ENCODE measurements at regions not wholly inside any gene's neighbourhood (a gene's known extent, or its start where the extent isn't known, plus 50 kb on each side); places are given as distances from the start of the nearest gene placed in this dataset.
"Not testable (repeated sequence)": the region's sequence is repeated elsewhere in the genome, so short reads cannot be mapped to it uniquely, and the experiment has no call there.

- no peak for DNase-seq
Observed at GRCh38 chr6:140284871-140285270, 910.4 kb upstream of the CITED2 start.

- DNase-seq: no peak
Observed at GRCh38 chr6:140283197-140283596, 908.7 kb upstream of the CITED2 start.

DNA sequence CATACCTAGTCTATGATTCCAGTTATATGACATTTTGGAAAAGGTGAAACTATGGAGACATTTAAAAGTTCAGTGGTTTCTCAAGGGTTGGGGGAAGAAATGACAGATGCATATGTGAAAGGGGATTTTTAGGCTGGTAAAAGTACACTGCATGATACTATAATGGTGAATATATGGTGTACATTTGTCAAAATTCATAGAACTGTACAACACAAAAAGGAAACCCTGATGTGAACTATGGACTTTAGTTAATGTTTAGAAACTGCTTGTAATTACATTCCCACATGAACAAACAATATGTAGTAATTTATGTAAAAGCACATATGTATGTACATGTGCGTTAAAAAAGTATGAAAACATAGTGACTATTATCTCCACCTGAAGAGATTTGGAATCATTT, 907.3 kb upstream of the CITED2 start:
- no peak for DNase-seq

DNA sequence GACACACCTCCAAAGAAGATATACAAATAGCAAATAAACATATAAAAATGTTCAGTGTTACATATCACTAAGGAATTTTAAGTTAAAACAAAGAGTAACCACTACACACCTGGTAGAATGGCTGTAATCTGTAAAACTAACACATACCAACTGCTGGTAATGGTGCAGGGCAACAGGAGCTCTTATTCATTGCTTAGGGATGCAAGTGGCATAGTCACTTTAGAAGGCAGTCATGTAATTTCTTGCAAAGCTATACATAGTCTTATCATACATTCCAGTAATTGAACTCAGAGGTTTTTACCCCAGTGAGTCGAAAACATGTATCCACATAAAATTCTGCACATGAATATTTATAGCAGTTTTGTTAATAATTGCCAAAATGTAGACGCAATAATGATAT, 906.8 kb upstream of the CITED2 start:
- DNase-seq: no peak

DNA sequence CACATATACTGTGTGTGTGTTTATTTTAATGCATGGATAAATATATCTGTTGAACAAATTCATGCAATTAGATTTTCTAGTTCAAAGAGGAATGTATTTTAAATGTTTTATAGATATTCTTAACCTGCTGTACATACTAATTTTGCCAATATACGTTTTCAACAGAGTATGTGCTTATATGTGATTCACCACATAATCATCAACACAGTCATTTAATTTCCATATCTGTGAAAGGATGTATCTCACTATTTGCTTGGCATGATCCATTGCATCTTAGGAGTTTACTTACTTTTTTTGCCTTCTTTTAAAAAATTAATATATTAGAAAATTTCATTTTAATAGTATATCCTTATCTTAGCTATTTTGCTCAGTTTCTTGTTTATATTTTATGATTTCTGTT, 902.3 kb upstream of the CITED2 start:
- DNase-seq: no peak

DNA sequence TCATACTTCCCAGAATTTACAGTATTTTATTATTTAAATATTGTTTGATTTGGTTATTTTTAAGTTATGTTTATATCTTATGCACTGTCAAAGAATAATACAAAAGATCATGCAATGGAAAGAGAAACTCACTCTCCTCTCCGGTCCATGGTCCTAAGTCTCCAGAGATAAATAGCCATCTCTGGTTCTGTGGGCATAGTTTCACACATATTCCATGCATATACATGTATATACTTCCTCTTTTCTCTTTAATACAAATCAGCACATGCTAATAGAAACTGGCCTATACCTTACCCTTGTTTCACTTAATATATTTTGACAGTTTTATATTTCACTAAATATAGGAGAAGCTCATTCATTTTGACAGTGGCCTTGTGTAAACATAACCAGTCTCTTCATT, 901.7 kb upstream of the CITED2 start:
- DNase-seq: no peak

GRCh38 chr6:140275725-140276124, 901.3 kb upstream of the CITED2 start:
- DNase-seq: no peak

- no peak for DNase-seq
Observed at GRCh38 chr6:140274548-140274947, 900.1 kb upstream of the CITED2 start.

DNA sequence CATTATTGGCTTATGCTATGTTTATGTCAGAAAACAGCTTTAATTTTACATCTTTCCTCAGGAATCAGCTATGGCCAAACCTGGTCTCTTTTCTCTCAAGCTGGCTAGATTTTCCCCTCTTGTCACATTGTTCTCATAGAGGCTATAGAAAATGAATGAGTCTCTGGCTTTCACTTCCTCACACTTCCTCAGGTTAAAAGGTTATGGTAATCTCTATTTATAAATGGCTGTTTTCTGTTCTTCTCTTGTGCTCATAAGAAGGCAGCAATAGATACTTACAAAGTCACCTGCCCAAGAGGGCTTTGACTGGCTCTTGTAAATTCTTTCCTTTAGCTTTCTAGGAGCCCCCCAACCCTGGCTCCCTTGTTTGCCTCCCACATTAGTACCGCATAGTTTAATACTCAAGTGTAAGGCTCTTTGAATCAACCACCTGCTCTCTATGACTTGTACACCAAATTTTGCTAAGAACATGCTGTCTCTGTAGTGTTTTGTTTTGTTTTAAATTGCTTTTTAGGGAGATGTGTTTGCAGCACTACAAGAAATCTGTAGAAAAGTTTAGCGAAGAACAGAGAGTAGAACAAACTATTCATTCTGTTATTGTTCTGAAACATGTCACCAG, 897.4 kb upstream of the CITED2 start:
- no peak for DNase-seq

DNA sequence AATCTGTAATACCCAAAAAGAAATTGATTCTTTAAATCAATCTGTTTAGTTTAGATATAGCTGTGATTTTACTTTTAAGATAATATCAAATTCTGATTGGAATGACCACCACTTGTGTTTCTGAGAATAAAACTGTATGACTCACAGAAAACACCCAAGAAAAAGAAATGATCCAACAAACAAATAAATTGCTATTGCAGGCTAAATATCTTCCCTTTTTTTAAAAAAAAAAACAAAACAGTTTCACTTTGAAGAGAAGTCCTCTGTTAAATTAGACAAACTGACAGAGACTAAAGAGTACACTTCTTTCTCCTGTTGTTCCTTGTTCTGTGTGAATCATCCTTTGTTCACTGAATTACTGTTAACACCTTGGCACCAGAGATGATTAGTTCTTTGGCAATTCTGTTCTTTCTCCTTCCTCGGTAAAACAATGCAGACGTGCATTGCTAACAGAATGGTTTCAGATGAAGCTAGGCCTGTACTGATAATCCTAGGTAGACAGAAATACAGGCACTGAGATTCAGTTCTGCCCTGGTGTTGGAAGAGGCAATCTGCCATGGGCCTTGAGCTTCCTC, 895.2 kb upstream of the CITED2 start:
- no peak for DNase-seq

- no peak for DNase-seq
Observed at GRCh38 chr6:140264431-140264830, 890.0 kb upstream of the CITED2 start.

- not testable (repeated sequence) for DNase-seq
Observed at GRCh38 chr6:140258302-140258701, 883.9 kb upstream of the CITED2 start.

- DNase-seq: no peak
Observed at GRCh38 chr6:140256248-140256647, 881.8 kb upstream of the CITED2 start.

DNA sequence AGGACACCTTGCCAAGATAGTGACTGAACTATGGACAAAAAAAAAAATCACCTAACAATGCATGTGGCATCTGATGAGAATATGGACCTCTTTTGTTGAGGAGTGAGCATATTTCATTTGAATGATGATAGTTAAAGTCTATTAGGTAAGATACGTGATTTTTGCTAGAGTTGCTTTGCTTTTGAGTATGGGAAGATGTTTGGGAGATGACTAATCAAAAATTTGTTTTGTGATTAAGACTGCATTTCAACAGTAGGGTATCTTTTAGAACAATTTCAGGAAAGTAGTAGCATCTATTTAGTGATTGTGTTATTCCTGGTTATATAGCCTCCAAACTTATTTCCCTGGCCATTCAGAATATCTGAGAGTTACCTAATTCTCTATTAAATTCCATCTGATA, 878.6 kb upstream of the CITED2 start:
- no peak for DNase-seq

DNA sequence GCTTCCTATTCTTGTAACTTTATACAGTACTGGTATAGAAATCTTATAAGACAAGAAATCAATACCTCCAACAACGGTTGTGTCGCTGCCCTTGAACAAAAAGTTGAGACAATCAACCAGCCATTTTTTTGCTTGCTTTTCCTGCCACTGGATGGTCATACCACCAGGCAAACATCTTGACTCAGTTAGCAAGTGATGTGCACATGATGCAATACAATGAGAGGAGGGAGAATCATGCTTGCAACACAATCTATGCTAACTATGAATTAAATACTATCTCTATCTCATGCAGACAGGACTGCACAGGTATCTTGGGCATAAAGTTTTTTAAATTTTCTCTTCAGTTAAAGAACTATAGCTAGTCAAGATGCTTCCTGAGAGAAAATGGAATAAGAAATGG, 877.7 kb upstream of the CITED2 start:
- no peak for DNase-seq

- no peak for DNase-seq
Observed at GRCh38 chr6:140245296-140246040, 871.0 kb upstream of the CITED2 start.

DNA sequence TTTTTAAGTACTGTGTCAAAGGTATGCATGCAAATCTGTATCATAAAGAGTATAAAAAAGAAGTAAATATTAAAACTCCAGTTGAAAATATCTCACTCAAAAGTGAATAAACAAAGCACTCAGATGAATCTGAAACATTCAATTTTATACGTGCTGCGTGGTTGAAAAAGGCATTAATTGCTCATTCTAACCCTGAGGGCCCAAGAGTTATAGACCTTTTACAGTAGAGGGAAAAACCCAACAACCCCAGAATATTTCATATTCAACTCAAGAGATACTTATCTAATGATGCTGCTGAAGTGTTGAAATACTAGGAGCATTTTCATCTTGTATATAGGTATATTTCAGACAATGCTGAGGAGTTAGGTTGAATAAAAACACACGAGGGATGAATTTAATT, 862.8 kb upstream of the CITED2 start:
- no peak for DNase-seq

DNA sequence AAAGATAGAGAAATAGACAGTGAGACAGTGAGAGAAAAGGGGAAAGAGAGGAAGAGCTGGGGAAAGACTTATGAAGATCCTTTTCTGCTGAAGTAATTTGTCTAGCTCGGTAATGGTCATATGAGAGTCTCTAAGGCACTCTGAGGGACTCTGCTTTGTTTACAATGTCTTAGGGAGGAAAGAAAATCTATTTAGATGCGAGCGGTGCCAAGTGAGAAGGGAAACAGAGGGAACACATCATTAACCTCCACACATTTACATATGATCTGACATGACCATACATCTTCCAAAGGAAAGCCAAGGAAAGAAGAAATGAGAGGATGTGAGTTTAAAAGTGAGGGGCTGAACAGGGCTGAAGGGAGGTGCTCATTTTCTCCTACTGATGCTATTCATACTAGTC, 862.3 kb upstream of the CITED2 start:
- no peak for DNase-seq

GRCh38 chr6:140230282-140230681, 855.8 kb upstream of the CITED2 start:
- no peak for DNase-seq

- DNase-seq: no peak
Observed at GRCh38 chr6:140228491-140228890, 854.0 kb upstream of the CITED2 start.

- DNase-seq: no peak
Observed at GRCh38 chr6:140226637-140227036, 852.2 kb upstream of the CITED2 start.

DNA sequence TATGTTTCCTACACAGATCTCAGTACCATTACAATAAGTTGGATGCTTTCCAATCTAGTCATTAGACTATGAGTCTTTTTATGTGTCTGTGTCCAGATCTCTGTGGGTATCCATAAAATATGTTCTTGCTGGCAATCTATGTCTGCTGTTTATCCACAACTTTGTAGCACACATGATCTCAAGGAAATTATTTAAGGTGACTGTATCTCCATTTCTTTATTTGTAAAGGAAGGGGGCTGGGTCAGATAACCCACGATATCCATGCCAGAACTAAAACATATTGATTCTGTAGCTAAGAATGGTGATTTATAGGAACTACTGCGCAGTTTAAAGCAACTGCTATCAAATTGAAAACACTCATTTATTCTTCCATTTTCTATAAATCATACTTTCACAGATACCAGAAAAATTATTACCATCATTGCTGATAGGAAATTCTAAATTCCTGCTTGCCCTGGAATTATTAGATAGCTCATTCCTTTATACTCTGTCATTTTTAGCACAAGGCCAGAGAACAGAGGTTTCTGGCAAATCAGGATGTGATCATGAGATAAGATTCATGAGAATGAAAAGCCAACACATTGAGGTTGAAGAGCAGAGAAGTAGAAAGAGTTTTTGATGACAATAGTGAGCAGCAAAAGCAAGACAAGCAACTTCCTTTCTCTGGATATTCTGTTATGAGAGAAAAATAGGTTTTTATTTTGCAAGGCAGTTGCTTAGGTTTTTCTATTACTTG, 851.4 kb upstream of the CITED2 start:
- DNase-seq: no peak

GRCh38 chr6:140217283-140217682, 842.8 kb upstream of the CITED2 start:
- no peak for DNase-seq

- DNase-seq: no peak
Observed at GRCh38 chr6:140209775-140210174, 835.3 kb upstream of the CITED2 start.

All from T-helper 2 cell (primary cell).